HCT116 (cell line): ENCODE measurements at regions not wholly inside any gene's neighbourhood (a gene's known extent, or its start where the extent isn't known, plus 50 kb on each side); places are given as distances from the start of the nearest gene placed in this dataset.

ENCODE experiments used
- ATAC-seq: fragments of 200-7000 bp; cut with Tn5 transposase; 2 replicates; pipeline ENCODE4 v1.9.1; 2020; ENCODE audit warnings: mild to moderate bottlenecking, moderate library complexity
- BruUV-seq: library from RNA; stranded (reverse); fragments of 400-500 nt; replicated peaks from 2 replicates; lab custom pipeline; 2021; lab: Mats Ljungman, UMichigan
- CTCF ChIA-PET: fragments of 300-600 bp; sonication (Branson Sonifier 250); formaldehyde crosslinking; loops from one replicate; lab custom pipeline; 2021; ENCODE audit warnings: antibody characterized with exemption; lab: Charles Lee
- POLR2A ChIA-PET: fragments of 300-600, 350-600 bp; sonication (Branson Sonifier 250); formaldehyde crosslinking; loops from one replicate; lab custom pipeline; 2021; ENCODE audit warnings: antibody characterized with exemption; lab: Charles Lee
- RAD21 ChIA-PET, 2 experiments: fragments of 300-600 bp; sonication (Branson Sonifier 250); formaldehyde crosslinking; loops; one replicate each; lab custom pipeline; 2023; ENCODE audit warnings: low total read pairs in 2 of 2; ENCODE audit not compliant: uncharacterized antibody in 2 of 2, unreplicated experiment in 2 of 2, low non-redundant PET in 1 of 2; lab: Charles Lee
- DNase-seq: peaks from one replicate; pipeline ENCODE4 v3.0.0-alpha.2; 2010; ENCODE audit warnings: low read depth, low spot score
- H2AFZ ChIP-seq: fragments of 200-600 bp; shearing (Covaris generic), sonication (generic); 2 replicates; pipeline ENCODE4 v1.6.1; 2017; ENCODE audit warnings: low read depth, mixed run types, mixed read lengths, antibody characterized with exemption, low read length; ENCODE audit not compliant: poor library complexity, severe bottlenecking
- H3K27ac ChIP-seq: 2 replicates; pipeline ENCODE4 v1.5.1; 2012; ENCODE audit warnings: low read depth, low read length
- H3K27me3 ChIP-seq: fragments of 200-600 bp; sonication (generic); 2 replicates; pipeline ENCODE4 v1.6.1; 2016; ENCODE audit warnings: mixed run types, low read length, mixed read lengths; ENCODE audit not compliant: insufficient read depth
- H3K36me3 ChIP-seq, 2 experiments: fragments of 200-500 bp in 1 of 2; fragments of 200-600 bp in 1 of 2; sonication (Bioruptor generic) in 1 of 2; sonication (generic) in 1 of 2; 2 replicates each; pipeline versions ENCODE4 v1.5.1 to v1.6.1; 2014 to 2016; ENCODE audit warnings: low read length in 2 of 2, inconsistent platforms in 1 of 2, mixed read lengths in 1 of 2, mixed run types in 1 of 2; ENCODE audit not compliant: insufficient read depth in 2 of 2, control insufficient read depth in 1 of 2
- H3K4me1 ChIP-seq, 2 experiments: fragments of 200-600 bp in 1 of 2; sonication (generic) in 1 of 2; 2 replicates each; pipeline versions ENCODE4 v1.5.1 to v1.6.1; 2012 to 2017; ENCODE audit warnings: low read length in 2 of 2, inconsistent platforms in 1 of 2, mild to moderate bottlenecking in 1 of 2, mixed read lengths in 1 of 2, mixed run types in 1 of 2, moderate library complexity in 1 of 2; ENCODE audit not compliant: insufficient read depth in 2 of 2, control insufficient read depth in 1 of 2
- H3K4me2 ChIP-seq: fragments of 200-600 bp; sonication (generic); 2 replicates; pipeline ENCODE4 v1.6.1; 2017; ENCODE audit warnings: mixed run types, low read length, mixed read lengths
- H3K4me3 ChIP-seq, 2 experiments: fragments of 200-600 bp in 1 of 2; sonication (generic) in 1 of 2; replicated peaks in 1 of 2; 2 replicates each; pipeline ENCODE4 v1.5.1; 2011 to 2016; ENCODE audit warnings: low read length in 2 of 2, control low read depth in 1 of 2, low read depth in 1 of 2, mild to moderate bottlenecking in 1 of 2, mixed read lengths in 1 of 2, mixed run types in 1 of 2
- H3K79me2 ChIP-seq: fragments of 200-600 bp; sonication (generic); 2 replicates; pipeline ENCODE4 v1.6.1; 2017; ENCODE audit warnings: mild to moderate bottlenecking, mixed run types, low read length, moderate library complexity, mixed read lengths; ENCODE audit not compliant: insufficient read depth
- H3K9ac ChIP-seq: fragments of 200-600 bp; sonication (generic); 2 replicates; pipeline ENCODE4 v1.6.1; 2016; ENCODE audit warnings: low read length, mixed read lengths
- H3K9me2 ChIP-seq: fragments of 200-600 bp; sonication (generic), shearing (Covaris generic); 2 replicates; pipeline ENCODE4 v1.6.1; 2017; ENCODE audit warnings: mixed run types, mild to moderate bottlenecking, moderate library complexity; ENCODE audit not compliant: insufficient read depth
- H3K9me3 ChIP-seq, 2 experiments: fragments of 200-500 bp in 1 of 2; fragments of 200-600 bp in 1 of 2; sonication (Bioruptor generic) in 1 of 2; sonication (generic) in 1 of 2; 2 replicates each; pipeline ENCODE4 v1.6.1; 2014 to 2017; ENCODE audit warnings: low read length in 2 of 2, mixed read lengths in 2 of 2, inconsistent platforms in 1 of 2, low read depth in 1 of 2, mild to moderate bottlenecking in 1 of 2, mixed run types in 1 of 2, moderate library complexity in 1 of 2; ENCODE audit not compliant: control insufficient read depth in 1 of 2, insufficient read depth in 1 of 2
- H4K20me1 ChIP-seq: fragments of 200-600 bp; sonication (generic), shearing (Covaris generic); 2 replicates; pipeline ENCODE4 v1.6.1; 2017; ENCODE audit warnings: mixed run types, mild to moderate bottlenecking, moderate library complexity; ENCODE audit not compliant: insufficient read depth
- CEBPB ChIP-seq: IDR thresholded peaks from 2 replicates; pipeline ENCODE4 v1.6.1; 2012; ENCODE audit warnings: low read depth
- ELF1 ChIP-seq: IDR thresholded peaks from 2 replicates; pipeline ENCODE4 v1.6.1; 2012; ENCODE audit warnings: low read depth, borderline replicate concordance
- EZH2phosphoT487 ChIP-seq: fragments of 200-600 bp; IDR thresholded peaks from 2 replicates; pipeline ENCODE4 v1.6.1; 2018; ENCODE audit warnings: antibody characterized with exemption, borderline replicate concordance
- POLR2AphosphoS5 ChIP-seq: IDR thresholded peaks from 2 replicates; pipeline ENCODE4 v1.6.1; 2011; ENCODE audit warnings: mild to moderate bottlenecking, low read depth, low read length, moderate library complexity
- TCF7L2 ChIP-seq: IDR thresholded peaks from 2 replicates; pipeline ENCODE4 v1.7.0; 2011; ENCODE audit warnings: borderline replicate concordance, inconsistent platforms; ENCODE audit not compliant: insufficient read depth, insufficient read length; ENCODE audit errors: extremely low read depth
- ZNF274 ChIP-seq: fragments of 200-500 bp; sonication (Bioruptor generic); IDR thresholded peaks from 2 replicates; pipeline ENCODE4 v1.6.1; 2014; ENCODE audit warnings: mild to moderate bottlenecking, low read depth, low read length, inconsistent platforms
- intact Hi-C: fragments of 100-400 bp; cut with micrococcal nuclease; formaldehyde crosslinking; loops from 2 replicates; pipeline ENCODE4 v1.10.0; 2022
- TF ChIP-seq, protein P1 (sequence below): IDR thresholded peaks from 2 replicates; pipeline ENCODE4 v1.6.1; 2012
- TF ChIP-seq, protein P2 (sequence below): IDR thresholded peaks from 2 replicates; pipeline ENCODE4 v1.6.1; 2012
- TF ChIP-seq, protein P3 (sequence below): IDR thresholded peaks from 2 replicates; pipeline ENCODE4 v1.6.1; 2011; ENCODE audit warnings: mild to moderate bottlenecking, low read length, moderate library complexity; ENCODE audit not compliant: insufficient replicate concordance; ENCODE audit errors: extremely low read depth

DNA sequence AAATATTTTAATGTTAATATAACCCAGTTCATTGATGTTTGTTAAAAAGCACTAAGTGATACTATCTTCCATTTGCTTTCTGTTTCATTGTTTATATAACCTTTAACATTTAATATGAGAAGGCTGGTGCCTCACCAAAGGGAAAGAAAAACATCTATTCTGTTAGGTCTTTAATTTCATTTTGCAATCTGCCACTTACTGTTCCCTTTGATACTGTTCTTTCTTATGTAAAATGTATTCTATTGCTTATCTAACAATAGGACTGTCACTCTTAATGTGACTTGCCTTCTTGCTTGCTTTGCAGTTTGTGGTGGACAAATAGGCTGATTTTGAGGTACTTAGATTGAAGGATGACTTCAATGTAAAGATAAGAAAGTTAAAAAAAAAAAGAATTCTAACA lies 1666.1 kb upstream of the DDX18 start:
- TF ChIP-seq, protein P1, sequence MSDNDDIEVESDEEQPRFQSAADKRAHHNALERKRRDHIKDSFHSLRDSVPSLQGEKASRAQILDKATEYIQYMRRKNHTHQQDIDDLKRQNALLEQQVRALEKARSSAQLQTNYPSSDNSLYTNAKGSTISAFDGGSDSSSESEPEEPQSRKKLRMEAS, result no peak
- TF ChIP-seq ZNF274 (no peak), POLR2AphosphoS5 (no peak), TCF7L2 (no peak), CEBPB (no peak), EZH2phosphoT487 (no peak), ELF1 (no peak)
- TF ChIP-seq, protein P2, sequence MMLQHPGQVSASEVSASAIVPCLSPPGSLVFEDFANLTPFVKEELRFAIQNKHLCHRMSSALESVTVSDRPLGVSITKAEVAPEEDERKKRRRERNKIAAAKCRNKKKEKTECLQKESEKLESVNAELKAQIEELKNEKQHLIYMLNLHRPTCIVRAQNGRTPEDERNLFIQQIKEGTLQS, result no peak
- TF ChIP-seq, protein P3, sequence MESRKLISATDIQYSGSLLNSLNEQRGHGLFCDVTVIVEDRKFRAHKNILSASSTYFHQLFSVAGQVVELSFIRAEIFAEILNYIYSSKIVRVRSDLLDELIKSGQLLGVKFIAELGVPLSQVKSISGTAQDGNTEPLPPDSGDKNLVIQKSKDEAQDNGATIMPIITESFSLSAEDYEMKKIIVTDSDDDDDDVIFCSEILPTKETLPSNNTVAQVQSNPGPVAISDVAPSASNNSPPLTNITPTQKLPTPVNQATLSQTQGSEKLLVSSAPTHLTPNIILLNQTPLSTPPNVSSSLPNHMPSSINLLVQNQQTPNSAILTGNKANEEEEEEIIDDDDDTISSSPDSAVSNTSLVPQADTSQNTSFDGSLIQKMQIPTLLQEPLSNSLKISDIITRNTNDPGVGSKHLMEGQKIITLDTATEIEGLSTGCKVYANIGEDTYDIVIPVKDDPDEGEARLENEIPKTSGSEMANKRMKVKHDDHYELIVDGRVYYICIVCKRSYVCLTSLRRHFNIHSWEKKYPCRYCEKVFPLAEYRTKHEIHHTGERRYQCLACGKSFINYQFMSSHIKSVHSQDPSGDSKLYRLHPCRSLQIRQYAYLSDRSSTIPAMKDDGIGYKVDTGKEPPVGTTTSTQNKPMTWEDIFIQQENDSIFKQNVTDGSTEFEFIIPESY, result no peak
- DNase-seq, result no peak
- Histone ChIP-seq H3K9me3 (peaks cover 0 to 21% of the 10 kb centered on the region in 2 experiments; a peak in 2 of 4 replicates), H3K4me3 (no peak overlapping the region), H2AFZ (no peak overlapping the region), H3K9me2 (no peaks in the 10 kb centered on the region), H3K79me2 (no peaks in the 10 kb centered on the region), H4K20me1 (no peaks in the 10 kb centered on the region), H3K36me3 (no peaks in the 10 kb centered on the region), H3K4me1 (no peaks in the 10 kb centered on the region), H3K9ac (no peak overlapping the region), H3K27ac (no peak overlapping the region), H3K4me2 (no peak overlapping the region), H3K27me3 (no peaks in the 10 kb centered on the region)
- no peak for ATAC-seq
- BruUV-seq, result no TSS peak
- ChIA-PET RAD21 (no interaction called here), POLR2A (no interaction called here), CTCF (no interaction called here)
- intact Hi-C loops, result no loop called here
